ENCODE measurements at regions not wholly inside any gene's neighbourhood (a gene's known extent, or its start where the extent isn't known, plus 50 kb on each side); places are given as distances from the start of the nearest gene placed in this dataset.
"Not testable (repeated sequence)": the region's sequence is repeated elsewhere in the genome, so short reads cannot be mapped to it uniquely, and the experiment has no call there.

- TF ChIP-seq POLR2A, CTCF (IDR thresholded peaks at IDR 0.05): not testable (repeated sequence)
Measured at GRCh38 chrY:18608205-18608604, 61.7 kb downstream of the HSFY1 start.

All from esophagus squamous epithelium (tissue), 4 donors.